Fibroblast of pulmonary artery (primary cell): ENCODE measurements at regions not wholly inside any gene's neighbourhood (a gene's known extent, or its start where the extent isn't known, plus 50 kb on each side); places are given as distances from the start of the nearest gene placed in this dataset.

Experiments used
- DNase-seq: peaks from one replicate; pipeline ENCODE4 v3.0.0-alpha.2; 2010; ENCODE audit warnings: low read depth
- H3K4me3 ChIP-seq: replicated peaks from 2 replicates; pipeline ENCODE4 v1.5.1; 2011; ENCODE audit warnings: low read depth, mild to moderate bottlenecking, control low read depth, low read length, moderate library complexity
- CTCF ChIP-seq: IDR thresholded peaks from 2 replicates; pipeline ENCODE4 v1.5.1; 2011; ENCODE audit warnings: mild to moderate bottlenecking, control low read depth, low read length, inconsistent platforms; ENCODE audit errors: missing control alignments

- no peak for DNase-seq
- H3K4me3 ChIP-seq, result no peak overlapping the region
- TF ChIP-seq CTCF, result no peak
These were observed 1288.6 kb upstream of the TMPRSS15 start for GRCh38 chr21:19692231-19692630.

DNA sequence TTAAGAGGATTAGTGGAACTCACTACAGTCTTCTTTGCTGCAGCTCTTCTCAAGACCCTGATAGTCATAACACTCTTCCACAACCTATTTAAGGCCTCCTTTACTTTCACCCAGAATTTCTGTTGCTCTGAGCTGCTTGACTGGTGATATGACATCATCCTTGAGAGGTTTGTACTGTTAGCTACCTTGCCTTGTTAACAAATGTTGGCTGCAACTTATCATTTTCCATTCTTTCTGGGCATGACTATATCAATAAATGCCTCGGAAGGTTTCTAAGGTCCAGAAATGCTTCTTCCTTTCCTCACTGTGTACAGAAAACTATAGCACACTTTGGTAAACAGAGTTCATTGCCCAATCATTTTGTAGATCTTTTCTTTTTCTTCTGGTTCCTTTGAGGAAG lies 1292.2 kb upstream of the TMPRSS15 start:
- H3K4me3 ChIP-seq, result no peak overlapping the region
- TF ChIP-seq CTCF, result no peak
- DNase-seq, result no peak

- no peak overlapping the region for H3K4me3 ChIP-seq
- DNase-seq, result no peak
- TF ChIP-seq CTCF, result no peak
These were observed 1296.9 kb upstream of the TMPRSS15 start for GRCh38 chr21:19700476-19700875.

- DNase-seq, result no peak
- TF ChIP-seq CTCF, result no peak
- no peak overlapping the region for H3K4me3 ChIP-seq
These were observed 1295.5 kb upstream of the NCAM2 start for GRCh38 chr21:19702726-19703125.

DNA sequence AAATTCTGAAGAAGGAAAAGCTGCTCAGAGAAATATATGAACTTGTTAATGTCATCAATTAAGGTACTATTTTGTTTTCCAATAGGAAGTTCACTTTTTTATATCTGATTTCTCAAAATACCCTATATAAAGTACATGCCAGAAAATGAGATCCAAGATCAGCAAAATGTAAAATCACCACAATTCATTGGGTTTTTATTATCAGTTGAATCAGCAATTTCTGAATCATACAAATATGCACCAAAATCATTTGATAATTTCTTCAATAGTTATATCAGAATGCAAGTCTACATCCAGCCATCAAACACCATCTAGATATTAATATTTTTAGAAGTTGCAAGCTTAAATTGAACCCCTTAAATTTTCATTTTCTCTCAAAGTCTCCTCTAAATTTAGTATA lies 1293.4 kb upstream of the NCAM2 start:
- TF ChIP-seq CTCF, result no peak
- no peak overlapping the region for H3K4me3 ChIP-seq
- DNase-seq, result no peak

- DNase-seq, result no peak
- no peak overlapping the region for H3K4me3 ChIP-seq
- TF ChIP-seq CTCF, result no peak
These were observed 1285.8 kb upstream of the NCAM2 start for GRCh38 chr21:19712441-19712840.

GRCh38 chr21:19713313-19713712 lies 1284.9 kb upstream of the NCAM2 start:
- no peak for DNase-seq
- no peak overlapping the region for H3K4me3 ChIP-seq
- TF ChIP-seq CTCF, result no peak
